Smooth muscle cell (in vitro differentiated cells): ENCODE measurements at regions not wholly inside any gene's neighbourhood (a gene's known extent, or its start where the extent isn't known, plus 50 kb on each side); places are given as distances from the start of the nearest gene placed in this dataset.

Experiments used
- DNase-seq: peaks from one replicate; lab custom pipeline; 2025; ENCODE audit not compliant: unreplicated experiment; lab: John Stamatoyannopoulos, UW
- H2AFZ ChIP-seq: fragments of 200-600 bp; sonication (generic); 2 replicates; pipeline ENCODE4 v1.6.0; 2016; ENCODE audit warnings: antibody characterized with exemption, low read depth, mild to moderate bottlenecking
- H3F3A ChIP-seq: fragments of 200-600 bp; sonication (generic); 2 replicates; pipeline ENCODE4 v1.6.0; 2017; ENCODE audit warnings: antibody characterized with exemption, low read depth
- H3K27ac ChIP-seq: fragments of 200-600 bp; sonication (generic); 2 replicates; pipeline ENCODE4 v1.5.1; 2016; ENCODE audit warnings: low read depth, mild to moderate bottlenecking
- H3K27me3 ChIP-seq: fragments of 200-600 bp; sonication (generic); 2 replicates; pipeline ENCODE4 v1.6.1; 2016; ENCODE audit warnings: low read depth, mild to moderate bottlenecking
- H3K36me3 ChIP-seq: fragments of 200-600 bp; sonication (generic); 2 replicates; pipeline ENCODE4 v1.5.1; 2016; ENCODE audit warnings: low read depth
- H3K4me1 ChIP-seq: fragments of 200-600 bp; sonication (generic); 2 replicates; pipeline ENCODE4 v1.5.1; 2016; ENCODE audit warnings: low read depth
- H3K4me2 ChIP-seq: fragments of 200-600 bp; sonication (generic); 2 replicates; pipeline ENCODE4 v1.6.0; 2016; ENCODE audit warnings: mild to moderate bottlenecking
- H3K4me3 ChIP-seq: fragments of 200-600 bp; sonication (generic); 2 replicates; pipeline ENCODE4 v1.5.1; 2016; ENCODE audit warnings: mild to moderate bottlenecking
- H3K79me2 ChIP-seq: fragments of 200-600 bp; sonication (generic); 2 replicates; pipeline ENCODE4 v1.6.0; 2016; ENCODE audit warnings: low read depth, mild to moderate bottlenecking
- H3K9ac ChIP-seq: fragments of 200-600 bp; sonication (generic); 2 replicates; pipeline ENCODE4 v1.6.0; 2016; ENCODE audit warnings: low read depth
- H3K9me3 ChIP-seq: fragments of 200-600 bp; sonication (generic); replicated peaks from 2 replicates; pipeline ENCODE4 v1.5.1; 2016; ENCODE audit warnings: low read depth
- H4K20me1 ChIP-seq: fragments of 200-600 bp; sonication (generic); 2 replicates; pipeline ENCODE4 v1.6.0; 2016; ENCODE audit warnings: low read depth
- WGBS: methylation state at CpG from one replicate; pipeline ENCODE4 v1.1.7; 2016; ENCODE audit warnings: low lambda C conversion rate; 5-methylcytosine and 5-hydroxymethylcytosine counted together
- TF ChIP-seq, protein P1 (sequence below): fragments of 200-600 bp; sonication (generic); IDR thresholded peaks from 2 replicates; pipeline ENCODE4 v1.5.1; 2017; ENCODE audit warnings: borderline replicate concordance, mild to moderate bottlenecking, antibody characterized with exemption; ENCODE audit not compliant: insufficient read depth, poor library complexity, severe bottlenecking

DNA sequence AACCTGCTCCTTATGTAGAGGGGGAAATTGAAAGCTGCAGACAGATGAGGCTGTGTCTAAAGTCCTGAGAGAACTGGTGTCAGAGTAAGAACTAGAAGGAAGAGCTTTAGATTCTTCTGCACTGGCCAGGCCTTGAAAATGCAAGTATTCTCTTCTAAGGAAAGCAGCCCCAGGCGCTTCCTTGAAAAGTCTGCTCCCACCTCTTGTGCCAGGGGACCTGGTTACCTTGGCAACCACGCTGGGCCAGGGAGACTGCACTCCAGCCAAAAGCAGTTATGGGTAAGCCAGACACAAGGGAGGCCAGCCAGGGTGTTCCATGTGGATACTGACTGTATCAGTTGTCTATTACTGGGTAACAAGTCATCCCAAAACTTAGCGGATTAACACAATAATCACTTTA lies 228.6 kb upstream of the SDK2 start:
- Histone ChIP-seq H3K4me2 (no peak overlapping the region), H3K9ac (no peak overlapping the region), H3K79me2 (no peaks in the 10 kb centered on the region), H3K9me3 (no peaks in the 10 kb centered on the region), H4K20me1 (no peaks in the 10 kb centered on the region), H3K4me1 (no peaks in the 10 kb centered on the region), H3K27me3 (peaks cover 4% of the 10 kb centered on the region), H3F3A (no peaks in the 10 kb centered on the region), H3K27ac (no peak overlapping the region), H3K4me3 (no peak overlapping the region), H2AFZ (no peak overlapping the region), H3K36me3 (no peaks in the 10 kb centered on the region)
- no peak for DNase-seq
- 75% methylated on average over 3 of the region's 3 CpGs for WGBS
- TF ChIP-seq, protein P1, sequence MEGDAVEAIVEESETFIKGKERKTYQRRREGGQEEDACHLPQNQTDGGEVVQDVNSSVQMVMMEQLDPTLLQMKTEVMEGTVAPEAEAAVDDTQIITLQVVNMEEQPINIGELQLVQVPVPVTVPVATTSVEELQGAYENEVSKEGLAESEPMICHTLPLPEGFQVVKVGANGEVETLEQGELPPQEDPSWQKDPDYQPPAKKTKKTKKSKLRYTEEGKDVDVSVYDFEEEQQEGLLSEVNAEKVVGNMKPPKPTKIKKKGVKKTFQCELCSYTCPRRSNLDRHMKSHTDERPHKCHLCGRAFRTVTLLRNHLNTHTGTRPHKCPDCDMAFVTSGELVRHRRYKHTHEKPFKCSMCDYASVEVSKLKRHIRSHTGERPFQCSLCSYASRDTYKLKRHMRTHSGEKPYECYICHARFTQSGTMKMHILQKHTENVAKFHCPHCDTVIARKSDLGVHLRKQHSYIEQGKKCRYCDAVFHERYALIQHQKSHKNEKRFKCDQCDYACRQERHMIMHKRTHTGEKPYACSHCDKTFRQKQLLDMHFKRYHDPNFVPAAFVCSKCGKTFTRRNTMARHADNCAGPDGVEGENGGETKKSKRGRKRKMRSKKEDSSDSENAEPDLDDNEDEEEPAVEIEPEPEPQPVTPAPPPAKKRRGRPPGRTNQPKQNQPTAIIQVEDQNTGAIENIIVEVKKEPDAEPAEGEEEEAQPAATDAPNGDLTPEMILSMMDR: no peak

DNA sequence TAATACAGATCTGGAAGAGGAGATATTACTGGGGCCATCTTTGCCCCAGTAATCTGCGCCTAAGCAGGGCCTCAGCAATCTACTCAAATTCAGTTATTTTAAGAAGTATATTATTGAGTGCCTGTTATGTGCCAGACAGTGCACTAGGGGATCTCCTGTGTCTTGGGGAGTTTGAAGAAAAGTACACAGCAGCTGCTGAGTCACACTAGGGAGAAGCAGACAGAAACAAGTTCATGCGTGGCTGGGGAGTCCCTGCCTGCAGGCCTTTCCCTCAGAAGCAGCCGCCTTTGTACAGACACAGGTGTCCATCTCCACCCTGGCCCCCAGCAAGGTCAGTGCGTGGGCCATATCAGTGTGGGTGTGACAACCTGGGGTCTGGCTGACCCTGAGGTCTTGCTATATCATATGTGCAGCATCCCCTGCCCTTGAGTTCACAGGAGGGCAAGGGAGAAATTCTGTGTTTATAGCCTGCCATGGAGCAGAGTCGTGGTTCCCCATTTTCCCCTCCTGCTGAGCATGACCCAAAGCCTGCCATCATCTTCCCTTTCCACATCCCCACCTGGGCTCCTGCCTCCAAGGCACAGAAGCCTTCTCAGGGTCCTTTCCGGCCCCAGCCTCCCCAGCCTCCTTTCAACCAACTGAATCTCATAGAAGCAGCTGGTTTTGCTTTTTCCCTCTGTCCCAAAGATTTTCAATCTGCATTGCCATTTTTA lies 229.9 kb upstream of the SDK2 start:
- no peaks in the 10 kb centered on the region for H4K20me1 ChIP-seq
- H3F3A ChIP-seq: no peaks in the 10 kb centered on the region
- peaks cover 10% of the 10 kb centered on the region for H3K27me3 ChIP-seq
- no peak overlapping the region for H3K4me2 ChIP-seq
- H2AFZ ChIP-seq: no peak overlapping the region
- no peak overlapping the region for H3K27ac ChIP-seq
- no peak overlapping the region for H3K9ac ChIP-seq
- H3K36me3 ChIP-seq: no peaks in the 10 kb centered on the region
- no peak overlapping the region for H3K4me3 ChIP-seq
- H3K4me1 ChIP-seq: no peaks in the 10 kb centered on the region
- TF ChIP-seq, protein P1: no peak
- no peaks in the 10 kb centered on the region for H3K79me2 ChIP-seq
- DNase-seq: no peak
- H3K9me3 ChIP-seq: no peaks in the 10 kb centered on the region
- WGBS: 67% methylated on average over 6 of the region's 6 CpGs

DNA sequence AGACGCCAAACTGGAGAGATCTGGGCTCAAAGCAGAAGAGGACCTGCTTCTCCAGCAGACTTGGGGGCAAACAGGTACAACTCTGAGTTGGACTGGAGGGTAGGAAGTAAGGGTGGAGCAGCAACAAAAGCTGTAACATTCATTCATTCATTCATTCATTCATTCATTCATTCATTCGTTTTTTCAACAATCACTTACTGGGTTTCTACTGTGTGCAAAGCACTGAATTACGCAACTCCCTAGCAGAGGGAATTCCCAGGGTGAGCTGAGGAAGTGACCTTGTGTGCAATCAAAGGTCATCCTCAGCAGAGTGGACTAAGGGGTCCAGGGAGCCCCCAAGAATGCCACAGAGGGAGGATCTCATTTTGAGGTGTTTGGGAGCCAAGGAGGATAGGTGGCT lies 231.1 kb upstream of the SDK2 start:
- Histone ChIP-seq H3K79me2 (no peaks in the 10 kb centered on the region), H3K27me3 (peaks cover 16% of the 10 kb centered on the region), H4K20me1 (no peaks in the 10 kb centered on the region), H3F3A (no peaks in the 10 kb centered on the region), H3K9me3 (no peaks in the 10 kb centered on the region), H3K36me3 (no peaks in the 10 kb centered on the region), H3K27ac (no peak overlapping the region), H3K9ac (no peak overlapping the region), H3K4me2 (no peak overlapping the region), H3K4me3 (no peak overlapping the region), H2AFZ (no peak overlapping the region), H3K4me1 (no peaks in the 10 kb centered on the region)
- 69% methylated on average over 3 of the region's 3 CpGs for WGBS
- TF ChIP-seq, protein P1: no peak
- no peak for DNase-seq

DNA sequence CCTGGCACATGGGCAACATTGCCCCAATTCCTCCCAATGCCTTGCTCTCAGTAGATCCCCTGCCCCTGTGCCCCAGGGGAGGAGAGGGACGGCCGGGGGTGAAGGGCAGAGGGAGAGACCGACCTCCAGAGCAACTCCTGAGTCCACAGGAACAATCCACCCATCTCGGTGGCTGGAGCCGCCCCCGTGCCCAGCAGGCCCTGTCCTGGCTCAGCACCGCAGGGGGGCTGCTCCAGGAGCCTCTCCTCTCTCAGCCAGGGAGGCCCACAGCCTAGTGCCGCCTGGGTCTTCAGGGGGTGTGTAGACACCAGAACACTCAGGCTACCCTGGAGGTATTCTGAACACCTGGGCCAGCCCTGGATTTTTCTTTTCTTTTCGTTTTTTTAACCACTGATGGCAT lies 233.7 kb upstream of the SDK2 start:
- Histone ChIP-seq H3K4me1 (no peaks in the 10 kb centered on the region), H4K20me1 (no peaks in the 10 kb centered on the region), H3K9me3 (no peaks in the 10 kb centered on the region), H3K79me2 (no peaks in the 10 kb centered on the region), H3K9ac (no peak overlapping the region), H3K27ac (no peak overlapping the region), H3K27me3 (peaks cover 36% of the 10 kb centered on the region), H3K4me2 (no peak overlapping the region), H3K4me3 (no peak overlapping the region), H2AFZ (no peak overlapping the region), H3K36me3 (no peaks in the 10 kb centered on the region), H3F3A (no peaks in the 10 kb centered on the region)
- WGBS: 88% methylated on average over 9 of the region's 9 CpGs
- TF ChIP-seq, protein P1: no peak
- DNase-seq: no peak
